HG03565 (cell line): ENCODE measurements at regions not wholly inside any gene's neighbourhood (a gene's known extent, or its start where the extent isn't known, plus 50 kb on each side); places are given as distances from the start of the nearest gene placed in this dataset.
"Not testable (repeated sequence)": the region's sequence is repeated elsewhere in the genome, so short reads cannot be mapped to it uniquely, and the experiment has no call there.

Experiments
- ATAC-seq: cut with Tn5 transposase; IDR thresholded peaks from one replicate; pipeline ENCODE4 v1.9.1; 2021; ENCODE audit warnings: mild to moderate bottlenecking, moderate library complexity; ENCODE audit not compliant: unreplicated experiment

- no peak for ATAC-seq
Measured at GRCh38 chr15:96170979-96171739, 159.3 kb upstream of the NR2F2 start.

- no peak for ATAC-seq
Measured at GRCh38 chr15:96171853-96172296, 158.6 kb upstream of the NR2F2 start.

DNA sequence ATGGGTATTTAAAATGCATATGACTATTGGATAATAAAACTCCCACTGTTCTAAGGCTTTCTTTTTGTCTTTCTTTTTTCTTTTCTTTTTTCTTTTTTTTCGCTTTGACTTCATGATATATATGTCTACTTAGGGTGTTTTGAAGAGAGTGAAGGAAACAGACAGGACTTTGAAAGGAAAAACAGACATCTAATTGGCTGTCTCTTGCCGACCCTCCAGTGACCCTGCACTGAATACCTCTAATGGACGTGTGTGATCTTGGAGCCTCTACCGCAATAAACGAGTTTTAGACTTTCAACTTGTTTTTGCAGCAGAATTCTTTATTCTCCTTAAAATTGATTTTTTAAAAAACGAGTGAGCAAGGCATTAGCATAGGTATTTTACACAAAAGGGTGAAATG is 158.1 kb upstream of the NR2F2 start:
- no peak for ATAC-seq

- no peak for ATAC-seq
Measured at GRCh38 chr15:96176831-96177230, 153.7 kb upstream of the NR2F2 start.

- ATAC-seq: no peak
Measured at GRCh38 chr15:96177279-96177678, 153.2 kb upstream of the NR2F2 start.

DNA sequence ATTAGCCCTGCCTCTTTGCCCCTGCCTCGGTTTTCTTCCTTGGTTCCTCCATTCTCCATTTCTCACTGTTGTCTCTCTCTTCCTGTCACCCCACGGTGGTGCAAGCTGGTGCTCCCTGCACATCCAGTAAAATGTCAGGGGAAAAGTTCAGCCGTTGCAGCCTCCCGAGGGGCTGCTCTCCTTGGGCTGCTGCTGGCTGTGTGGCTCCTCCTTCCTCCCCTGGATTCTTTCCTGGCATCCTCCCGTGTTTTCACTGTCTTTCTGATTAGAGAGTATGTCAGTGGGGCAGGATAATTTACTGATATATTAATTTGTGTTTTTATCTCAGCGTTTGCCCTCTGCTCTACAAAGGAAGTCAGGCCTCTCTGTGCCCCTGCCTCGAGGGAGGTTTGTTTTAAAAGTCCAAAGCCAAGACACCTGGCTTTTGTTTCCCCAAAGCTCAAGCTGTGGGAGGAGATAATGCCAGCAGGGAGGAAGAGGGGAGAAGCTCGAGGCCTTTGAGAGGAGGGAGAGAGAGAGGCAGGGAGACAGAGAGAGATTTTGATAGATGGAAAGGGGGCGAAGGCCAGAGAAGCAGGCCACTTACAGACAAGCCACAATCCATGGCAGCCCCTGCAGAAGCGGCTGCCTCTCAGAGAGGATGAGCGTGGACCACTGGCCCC is 150.3 kb upstream of the NR2F2 start:
- ATAC-seq: no peak

DNA sequence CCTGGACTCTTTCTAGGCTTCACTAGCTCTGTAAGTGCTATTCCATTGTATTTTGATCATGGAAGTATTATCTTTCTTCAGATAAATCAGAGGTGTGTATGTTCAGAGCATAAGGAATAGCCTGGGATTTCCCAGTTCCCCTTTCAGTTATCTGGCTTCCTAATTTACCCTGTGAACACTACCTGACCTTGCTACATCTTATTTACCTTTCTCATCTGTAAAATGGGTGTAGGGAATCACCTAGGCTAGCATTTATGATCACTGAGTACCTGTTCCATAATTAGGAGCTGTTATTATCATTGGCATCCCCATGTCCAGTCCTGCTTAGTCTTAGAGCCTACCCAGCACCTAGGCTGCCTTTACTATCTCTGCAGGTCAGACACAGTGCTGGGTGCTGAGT is 149.3 kb upstream of the NR2F2 start:
- no peak for ATAC-seq

GRCh38 chr15:96181873-96182301 is 148.6 kb upstream of the NR2F2 start:
- no peak for ATAC-seq

DNA sequence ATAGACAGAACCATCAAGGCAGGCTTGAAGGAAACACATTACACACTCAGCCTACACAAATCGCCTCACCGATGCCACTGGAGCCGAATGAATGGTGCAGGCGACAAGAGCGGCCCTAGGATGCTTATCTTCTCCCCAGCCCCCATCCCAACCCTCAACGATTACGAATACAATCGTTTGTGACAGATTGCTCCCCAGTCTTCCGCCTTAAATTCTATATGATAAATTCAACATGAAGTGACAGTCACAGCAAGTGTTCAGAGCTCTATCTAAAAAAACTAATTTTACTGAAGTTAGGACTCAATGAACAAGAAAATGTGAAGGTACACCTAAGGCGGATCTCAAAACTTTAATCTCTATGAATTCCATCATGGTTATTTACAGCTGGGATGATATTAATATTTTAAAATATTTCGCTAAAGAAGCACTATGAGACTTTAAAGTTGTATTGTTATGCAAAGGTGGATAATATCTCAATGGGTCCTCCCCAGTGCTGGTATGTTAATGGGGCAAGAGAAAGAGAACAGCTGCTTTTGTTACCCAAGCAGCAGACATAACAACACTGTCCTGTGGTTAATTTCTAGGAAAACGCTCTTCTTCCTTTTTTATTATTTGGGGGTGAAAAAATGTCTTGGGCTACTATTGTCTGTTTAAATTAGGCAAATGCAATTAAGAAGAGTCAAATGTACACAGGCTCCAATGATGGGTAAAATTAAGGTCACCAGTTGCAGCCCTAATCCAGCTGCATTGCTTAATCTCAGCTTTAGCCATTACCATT is 147.6 kb upstream of the NR2F2 start:
- ATAC-seq: no peak

DNA sequence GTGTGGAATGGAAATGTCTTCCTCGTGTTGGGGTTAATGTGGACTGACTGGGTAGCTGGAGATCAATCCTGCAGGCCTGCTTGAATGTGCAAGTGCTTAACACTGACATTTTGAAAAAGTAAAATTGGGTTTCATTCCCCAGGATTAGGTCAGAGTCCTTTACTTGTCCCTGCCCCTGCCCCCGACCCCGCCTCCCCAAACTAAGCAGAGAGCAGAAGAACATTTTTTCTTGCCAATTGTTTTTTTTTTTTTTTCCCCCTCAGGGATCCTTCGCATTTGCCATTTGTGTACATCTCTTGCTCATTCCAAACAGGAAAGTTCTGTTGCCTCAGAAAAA is 147.0 kb upstream of the NR2F2 start:
- no peak for ATAC-seq

GRCh38 chr15:96183867-96184266 is 146.6 kb upstream of the NR2F2 start:
- ATAC-seq: no peak

DNA sequence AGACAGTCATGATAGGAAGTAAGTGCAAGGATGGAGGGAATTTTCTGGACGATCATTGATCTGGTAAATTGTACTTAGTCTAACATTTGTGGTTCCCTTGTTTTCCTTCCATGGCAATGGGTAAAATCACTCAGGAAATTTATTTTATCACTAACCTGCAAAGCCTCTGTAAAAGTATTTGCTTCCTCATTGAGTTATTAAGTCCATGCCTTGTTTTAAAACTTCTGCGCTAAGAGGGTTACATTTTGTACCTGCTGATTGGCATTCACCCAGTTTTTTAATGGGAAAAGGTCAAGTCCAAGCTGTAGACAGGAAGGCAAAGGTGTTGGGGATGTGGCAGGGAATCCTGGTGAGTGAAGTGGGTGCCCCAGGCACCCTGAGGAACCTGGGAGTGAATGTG is 146.2 kb upstream of the NR2F2 start:
- ATAC-seq: no peak

- ATAC-seq: no peak
Measured at GRCh38 chr15:96186105-96186504, 144.4 kb upstream of the NR2F2 start.

DNA sequence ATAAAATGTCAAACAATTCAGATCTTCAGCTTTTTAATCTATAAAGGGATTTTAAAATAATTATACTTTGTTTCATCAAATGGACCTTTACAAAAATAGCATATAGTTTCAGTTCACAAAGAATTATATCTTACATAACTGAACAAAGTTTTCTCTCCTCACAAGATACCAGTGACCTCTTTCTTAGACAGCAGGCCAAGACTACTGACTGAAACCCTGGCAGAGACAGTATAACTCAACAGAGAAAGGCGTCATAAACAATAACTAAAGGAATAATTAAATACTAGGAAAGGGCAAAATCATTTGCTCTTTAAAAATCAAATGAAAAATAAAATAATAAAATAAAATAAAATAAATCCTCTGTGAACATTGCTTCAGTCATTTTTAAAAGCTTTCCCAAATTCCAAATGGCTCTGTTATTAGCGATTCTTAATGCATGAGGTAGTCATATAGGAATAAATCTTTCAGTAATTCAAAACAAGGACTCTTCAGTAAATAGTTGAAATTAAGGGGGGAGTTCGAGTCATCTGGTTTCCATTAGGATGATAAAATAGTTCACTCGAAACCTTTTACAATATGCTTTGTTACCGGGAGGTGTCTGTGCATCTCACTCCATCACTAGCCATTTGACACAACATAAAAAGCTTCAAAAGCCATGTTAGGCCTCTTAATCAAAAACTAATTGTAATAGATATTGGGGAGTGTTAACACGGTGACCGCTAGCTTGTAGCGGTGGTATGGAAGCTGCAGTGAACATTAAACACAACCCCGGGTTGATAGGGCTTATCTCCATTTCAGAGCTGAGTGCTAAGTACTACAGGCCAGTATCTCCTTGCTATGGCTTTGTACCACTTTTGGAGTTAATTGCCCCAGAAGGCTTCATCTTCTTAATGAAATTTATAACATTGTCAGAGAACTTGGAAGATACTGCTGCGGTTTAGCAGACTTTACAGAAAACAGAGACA is 142.9 kb upstream of the NR2F2 start:
- no peak for ATAC-seq

GRCh38 chr15:96197721-96198120 is 132.8 kb upstream of the NR2F2 start:
- no peak for ATAC-seq

DNA sequence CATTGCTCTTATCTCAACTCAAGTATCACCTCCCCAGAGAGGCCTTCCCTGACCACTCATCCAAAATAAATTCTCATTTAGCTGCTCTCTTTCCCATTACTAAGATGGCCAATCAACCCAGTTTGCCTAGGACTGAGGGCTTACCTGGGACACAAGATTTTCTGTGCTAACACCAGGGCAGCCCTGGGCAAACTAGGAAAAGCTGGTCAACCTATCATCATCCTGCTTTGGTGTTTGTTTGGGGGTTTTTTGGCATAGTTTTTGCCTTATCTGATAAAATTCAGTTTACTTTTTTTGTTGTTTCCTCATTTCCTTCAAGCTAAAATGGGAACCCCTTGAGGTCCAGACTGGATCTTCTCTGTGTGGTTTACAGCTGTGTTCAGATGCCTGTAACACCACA is 131.4 kb upstream of the NR2F2 start:
- ATAC-seq: no peak

DNA sequence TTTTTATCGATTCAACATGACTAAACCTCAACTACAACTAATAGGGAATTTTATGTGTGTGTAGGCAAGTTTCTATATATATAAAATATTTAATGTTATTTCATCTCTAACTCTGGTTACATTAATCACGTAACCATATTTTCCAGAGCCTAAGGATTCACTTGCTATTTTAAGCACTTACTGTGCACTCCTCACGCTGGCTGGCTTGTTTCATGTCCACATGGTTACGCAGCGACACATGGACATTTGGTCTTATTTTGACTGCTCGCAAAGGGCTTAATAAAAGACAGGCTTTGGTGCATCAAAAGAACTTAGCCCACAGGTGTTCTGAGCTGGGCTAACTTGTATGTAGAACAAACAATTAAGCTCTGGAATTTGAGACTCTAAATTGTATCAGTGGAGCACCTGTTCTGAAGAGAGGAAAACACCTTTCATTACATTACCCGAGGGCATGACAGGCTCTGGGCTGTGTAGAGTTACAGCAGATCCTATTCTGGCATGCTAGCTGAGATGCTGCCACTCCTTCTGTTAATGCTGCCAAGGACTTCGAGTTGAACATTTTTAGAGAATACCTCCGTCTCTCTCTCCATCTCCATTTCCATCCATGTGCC is 130.0 kb upstream of the NR2F2 start:
- ATAC-seq: no peak

- ATAC-seq: no peak
Measured at GRCh38 chr15:96201696-96202095, 128.8 kb upstream of the NR2F2 start.

- not testable (repeated sequence) for ATAC-seq
Measured at GRCh38 chr15:96205588-96205987, 124.9 kb upstream of the NR2F2 start.

DNA sequence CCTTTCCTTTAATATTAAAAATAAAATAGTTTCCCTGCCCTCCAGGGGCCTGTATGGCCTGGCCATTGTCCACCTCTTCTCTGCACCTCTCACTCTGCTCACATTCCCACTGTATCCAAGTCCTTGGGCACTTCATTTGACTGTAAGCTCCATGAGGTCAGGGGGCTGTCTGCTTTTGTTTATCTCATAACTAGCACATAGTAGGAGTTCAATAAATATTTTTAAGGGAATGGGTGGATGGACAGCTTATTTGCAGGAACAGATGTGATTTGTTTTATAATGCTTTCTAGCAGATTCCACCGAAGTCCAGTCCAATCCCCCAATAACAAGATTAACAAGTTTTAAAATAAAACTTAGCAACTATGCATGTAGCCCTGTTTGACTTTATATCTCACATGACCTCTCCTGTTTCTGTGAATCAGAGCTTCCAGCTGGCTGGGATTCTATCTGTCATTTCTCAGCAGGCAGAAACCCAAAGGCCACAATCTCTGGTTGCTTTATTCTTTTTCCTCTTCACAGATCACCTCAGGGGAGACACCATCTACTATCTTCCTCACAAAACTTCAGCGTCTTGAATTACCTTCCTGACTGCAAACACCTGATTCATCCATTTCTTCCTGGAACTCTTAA is 123.0 kb upstream of the NR2F2 start:
- ATAC-seq: no peak
